ENCODE measurements at regions not wholly inside any gene's neighbourhood (a gene's known extent, or its start where the extent isn't known, plus 50 kb on each side); places are given as distances from the start of the nearest gene placed in this dataset.

GRCh38 chr1:29962831-29963247 lies 726.5 kb downstream of the PTPRU start:
- Histone ChIP-seq H3K27ac (ENCODE audit: low read depth, low read length) (no peak overlapping the region; the same call in 1 of the 2 replicates), H3K4me3 (replicated peaks in 1 of 2; ENCODE audit: low read depth in 1 of 2, low read length in 2 of 2) (0 out of 4 replicates have a peak overlapping the region, but pooled peaks of 1 of the 2 experiments have one; percentile 4), H2AFZ (ENCODE audit: low read depth, low read length, poor library complexity, severe bottlenecking) (no peak overlapping the region), H3K36me3 (ENCODE audit: control insufficient read depth in 1 of 2, insufficient read depth in 2 of 2, low read length in 2 of 2) (no peaks in the 10 kb centered on the region), H3K4me1 (ENCODE audit: control insufficient read depth in 1 of 2, insufficient read depth in 2 of 2, low read length in 2 of 2) (peaks cover 0 to 13% of the 10 kb centered on the region in 2 experiments; a peak in 2 of 4 replicates), H4K20me1 (ENCODE audit: insufficient read depth) (no peaks in the 10 kb centered on the region), H3K79me2 (ENCODE audit: insufficient read depth, low read length) (no peaks in the 10 kb centered on the region), H3K4me2 (ENCODE audit: low read length) (peak overlapping the region; percentile 40), H3K9me3 (ENCODE audit: control insufficient read depth in 1 of 2, insufficient read depth in 1 of 2, low read depth in 1 of 2, low read length in 2 of 2) (no peaks in the 10 kb centered on the region), H3K9me2 (ENCODE audit: insufficient read depth) (no peaks in the 10 kb centered on the region), H3K9ac (ENCODE audit: low read length) (no peak overlapping the region), H3K27me3 (ENCODE audit: insufficient read depth, low read length) (peaks cover 10% of the 10 kb centered on the region; the same call in 1 of the 2 replicates)
- DNase-seq (ENCODE audit: low read depth, low spot score) (peak; percentile 54), ATAC-seq (peak; percentile 87)
- RAD21 ChIA-PET (ENCODE audit: low non-redundant PET in 1 of 2, low total read pairs in 2 of 2, uncharacterized antibody in 2 of 2, unreplicated experiment in 2 of 2), result no interaction called here
- POLR2A ChIA-PET, result no interaction called here
- CTCF ChIA-PET, result no interaction called here
- BruUV-seq (replicated peaks), result no TSS peak
- TF ChIP-seq SP1 (IDR thresholded peaks at IDR 0.05; ENCODE audit: low read depth) (peak; percentile 26; the same call in 1 of the 2 replicates), JUND (IDR thresholded peaks at IDR 0.05) (no peak)
- intact Hi-C loops (cut with micrococcal nuclease), result no loop called here

GRCh38 chr1:29962336-29962735 lies 726.0 kb downstream of the PTPRU start:
- Histone ChIP-seq H3K9me3 (ENCODE audit: control insufficient read depth in 1 of 2, insufficient read depth in 1 of 2, low read depth in 1 of 2, low read length in 2 of 2) (no peaks in the 10 kb centered on the region), H4K20me1 (ENCODE audit: insufficient read depth) (no peaks in the 10 kb centered on the region), H3K4me2 (ENCODE audit: low read length) (peak overlapping the region; percentile 40), H3K27me3 (ENCODE audit: insufficient read depth, low read length) (peaks cover 10% of the 10 kb centered on the region; the same call in 1 of the 2 replicates), H3K27ac (ENCODE audit: low read depth, low read length) (no peak overlapping the region; the same call in 1 of the 2 replicates), H3K4me3 (replicated peaks in 1 of 2; ENCODE audit: low read depth in 1 of 2, low read length in 2 of 2) (no peak overlapping the region), H2AFZ (ENCODE audit: low read depth, low read length, poor library complexity, severe bottlenecking) (no peak overlapping the region), H3K36me3 (ENCODE audit: control insufficient read depth in 1 of 2, insufficient read depth in 2 of 2, low read length in 2 of 2) (no peaks in the 10 kb centered on the region), H3K9ac (ENCODE audit: low read length) (no peak overlapping the region), H3K9me2 (ENCODE audit: insufficient read depth) (no peaks in the 10 kb centered on the region), H3K4me1 (ENCODE audit: control insufficient read depth in 1 of 2, insufficient read depth in 2 of 2, low read length in 2 of 2) (peaks cover 0 to 13% of the 10 kb centered on the region in 2 experiments; a peak in 2 of 4 replicates), H3K79me2 (ENCODE audit: insufficient read depth, low read length) (no peaks in the 10 kb centered on the region)
- ChIA-PET CTCF (no interaction called here), RAD21 (ENCODE audit: low non-redundant PET in 1 of 2, low total read pairs in 2 of 2, uncharacterized antibody in 2 of 2, unreplicated experiment in 2 of 2) (no interaction called here), POLR2A (no interaction called here)
- intact Hi-C loops (cut with micrococcal nuclease), result no loop called here
- BruUV-seq (replicated peaks), result no TSS peak
- DNase-seq (ENCODE audit: low read depth, low spot score), result no peak
- ATAC-seq, result no peak; the same call in 1 of the 2 replicates
- TF ChIP-seq CEBPB (IDR thresholded peaks at IDR 0.05; ENCODE audit: low read depth) (no peak), EGR1 (IDR thresholded peaks at IDR 0.05; ENCODE audit: low read depth) (no peak), POLR2AphosphoS5 (IDR thresholded peaks at IDR 0.05; ENCODE audit: low read depth, low read length) (no peak), JUND (IDR thresholded peaks at IDR 0.05) (no peak), POLR2A (IDR thresholded peaks at IDR 0.05; ENCODE audit: borderline replicate concordance, extremely low read depth, insufficient read depth, insufficient read length) (no peak), SP1 (IDR thresholded peaks at IDR 0.05; ENCODE audit: low read depth) (no peak), SRF (IDR thresholded peaks at IDR 0.05; ENCODE audit: low read depth) (no peak), RAD21 (IDR thresholded peaks at IDR 0.05; ENCODE audit: low read depth) (no peak), ELF1 (IDR thresholded peaks at IDR 0.05; ENCODE audit: borderline replicate concordance, low read depth) (no peak), YY1 (IDR thresholded peaks at IDR 0.05; ENCODE audit: extremely low read depth, insufficient replicate concordance, low read depth, low read length) (no peak), EZH2 (IDR thresholded peaks at IDR 0.05) (no peak), ZNF274 (IDR thresholded peaks at IDR 0.05; ENCODE audit: low read depth, low read length) (no peak)

Data from HCT116 (cell line).